HFFc6 (cell line): ENCODE measurements at regions not wholly inside any gene's neighbourhood (a gene's known extent, or its start where the extent isn't known, plus 50 kb on each side); places are given as distances from the start of the nearest gene placed in this dataset.

Source experiments
- DNase-seq: peaks from one replicate; pipeline ENCODE4 v3.0.0-alpha.2; 2018
- H3K27ac Mint-ChIP-seq: 2 replicates; pipeline ENCODE4 v1.8.0; 2020; ENCODE audit warnings: mild to moderate bottlenecking, mixed read lengths
- H3K27me3 Mint-ChIP-seq: 2 replicates; pipeline ENCODE4 v1.8.0; 2021; ENCODE audit warnings: mild to moderate bottlenecking, moderate library complexity, mixed read lengths; ENCODE audit not compliant: insufficient read depth
- H3K36me3 Mint-ChIP-seq: 2 replicates; pipeline ENCODE4 v1.8.0; 2021; ENCODE audit warnings: low read depth, mixed read lengths
- H3K4me1 Mint-ChIP-seq: 2 replicates; pipeline ENCODE4 v1.8.0; 2020; ENCODE audit warnings: low read depth, mixed read lengths
- H3K4me3 Mint-ChIP-seq: 2 replicates; pipeline ENCODE4 v1.8.0; 2020; ENCODE audit warnings: mild to moderate bottlenecking, moderate library complexity, mixed read lengths
- H3K9me3 Mint-ChIP-seq: 2 replicates; pipeline ENCODE4 v1.8.0; 2020; ENCODE audit warnings: mild to moderate bottlenecking, mixed read lengths
- CTCF ChIP-seq: fragments of 200-600 bp; sonication (generic); IDR thresholded peaks from 2 replicates; pipeline ENCODE4 v1.5.0; 2021; ENCODE audit warnings: antibody characterized with exemption, mild to moderate bottlenecking

GRCh38 chrX:110951472-110952269, 144.3 kb upstream of the PAK3 start:
- Mint-ChIP-seq H3K4me3 (no peak overlapping the region), H3K27me3 (no peaks in the 10 kb centered on the region), H3K9me3 (no peaks in the 10 kb centered on the region; the same call in 1 of the 2 replicates), H3K27ac (no peak overlapping the region), H3K4me1 (no peaks in the 10 kb centered on the region), H3K36me3 (no peaks in the 10 kb centered on the region)
- DNase-seq, result no peak
- TF ChIP-seq CTCF, result no peak

GRCh38 chrX:110944751-110945675, 149.4 kb upstream of the CHRDL1 start:
- Mint-ChIP-seq H3K27me3 (peaks cover 4% of the 10 kb centered on the region), H3K4me1 (no peaks in the 10 kb centered on the region), H3K4me3 (no peak overlapping the region), H3K36me3 (no peaks in the 10 kb centered on the region), H3K9me3 (no peaks in the 10 kb centered on the region; the same call in 1 of the 2 replicates), H3K27ac (no peak overlapping the region)
- DNase-seq, result no peak
- TF ChIP-seq CTCF, result no peak

- TF ChIP-seq CTCF, result no peak
- no peaks in the 10 kb centered on the region for H3K4me1 Mint-ChIP-seq
- H3K36me3 Mint-ChIP-seq, result no peaks in the 10 kb centered on the region
- H3K4me3 Mint-ChIP-seq, result no peak overlapping the region
- DNase-seq, result no peak
- no peaks in the 10 kb centered on the region for H3K9me3 Mint-ChIP-seq
- H3K27me3 Mint-ChIP-seq, result peaks cover 4% of the 10 kb centered on the region
- H3K27ac Mint-ChIP-seq, result no peak overlapping the region
Observed at GRCh38 chrX:110944311-110944750, 148.7 kb upstream of the CHRDL1 start.

GRCh38 chrX:110941906-110942305, 146.3 kb upstream of the CHRDL1 start:
- Mint-ChIP-seq H3K4me3 (no peak overlapping the region), H3K27me3 (peaks cover 4% of the 10 kb centered on the region), H3K27ac (no peak overlapping the region), H3K9me3 (peaks cover 11% of the 10 kb centered on the region), H3K4me1 (no peaks in the 10 kb centered on the region), H3K36me3 (no peaks in the 10 kb centered on the region)
- no peak for TF ChIP-seq CTCF
- DNase-seq, result no peak

- Mint-ChIP-seq H3K27me3 (no peaks in the 10 kb centered on the region), H3K4me1 (no peaks in the 10 kb centered on the region), H3K9me3 (peaks cover 11% of the 10 kb centered on the region), H3K4me3 (no peak overlapping the region), H3K36me3 (no peaks in the 10 kb centered on the region), H3K27ac (no peak overlapping the region)
- no peak for TF ChIP-seq CTCF
- no peak for DNase-seq
Observed at GRCh38 chrX:110938977-110939732, 143.5 kb upstream of the CHRDL1 start.
